ENCODE measurements at regions not wholly inside any gene's neighbourhood (a gene's known extent, or its start where the extent isn't known, plus 50 kb on each side); places are given as distances from the start of the nearest gene placed in this dataset.

DNA sequence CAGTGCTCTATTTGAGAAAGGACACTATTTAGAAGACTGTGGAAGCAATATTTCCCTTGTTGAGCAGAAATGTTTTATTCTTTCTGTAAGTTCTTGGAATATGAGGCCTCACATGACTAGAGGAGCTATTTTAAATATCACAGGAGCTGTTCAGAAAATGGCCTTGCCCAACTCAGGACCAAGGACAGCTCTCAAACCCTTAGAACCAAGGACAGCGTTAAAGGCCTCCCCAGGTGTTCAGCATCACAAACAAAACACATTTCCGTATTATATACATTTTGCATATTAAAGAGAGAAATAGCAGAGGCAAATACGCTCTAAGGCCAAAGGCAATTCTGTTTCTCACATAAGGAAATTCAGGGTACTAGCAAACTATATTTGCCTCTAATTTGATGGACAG is 631.4 kb downstream of the CDH26 start:
- no peaks in the 10 kb centered on the region for H3K27me3 ChIP-seq
- H3K27ac ChIP-seq, result no peak overlapping the region
- no peaks in the 10 kb centered on the region for H3K4me1 ChIP-seq (ENCODE audit: control insufficient read depth in 1 of 2, insufficient read depth in 1 of 2, low read depth in 1 of 2, low read length in 1 of 2)
- no peaks in the 10 kb centered on the region for H3K9me3 ChIP-seq
- H3K4me3 ChIP-seq (ENCODE audit: low read depth in 1 of 2, low read length in 1 of 2), result no peak overlapping the region
- TF ChIP-seq, protein P1, sequence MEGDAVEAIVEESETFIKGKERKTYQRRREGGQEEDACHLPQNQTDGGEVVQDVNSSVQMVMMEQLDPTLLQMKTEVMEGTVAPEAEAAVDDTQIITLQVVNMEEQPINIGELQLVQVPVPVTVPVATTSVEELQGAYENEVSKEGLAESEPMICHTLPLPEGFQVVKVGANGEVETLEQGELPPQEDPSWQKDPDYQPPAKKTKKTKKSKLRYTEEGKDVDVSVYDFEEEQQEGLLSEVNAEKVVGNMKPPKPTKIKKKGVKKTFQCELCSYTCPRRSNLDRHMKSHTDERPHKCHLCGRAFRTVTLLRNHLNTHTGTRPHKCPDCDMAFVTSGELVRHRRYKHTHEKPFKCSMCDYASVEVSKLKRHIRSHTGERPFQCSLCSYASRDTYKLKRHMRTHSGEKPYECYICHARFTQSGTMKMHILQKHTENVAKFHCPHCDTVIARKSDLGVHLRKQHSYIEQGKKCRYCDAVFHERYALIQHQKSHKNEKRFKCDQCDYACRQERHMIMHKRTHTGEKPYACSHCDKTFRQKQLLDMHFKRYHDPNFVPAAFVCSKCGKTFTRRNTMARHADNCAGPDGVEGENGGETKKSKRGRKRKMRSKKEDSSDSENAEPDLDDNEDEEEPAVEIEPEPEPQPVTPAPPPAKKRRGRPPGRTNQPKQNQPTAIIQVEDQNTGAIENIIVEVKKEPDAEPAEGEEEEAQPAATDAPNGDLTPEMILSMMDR (IDR thresholded peaks at IDR 0.05), result no peak
- no peaks in the 10 kb centered on the region for H3K36me3 ChIP-seq

DNA sequence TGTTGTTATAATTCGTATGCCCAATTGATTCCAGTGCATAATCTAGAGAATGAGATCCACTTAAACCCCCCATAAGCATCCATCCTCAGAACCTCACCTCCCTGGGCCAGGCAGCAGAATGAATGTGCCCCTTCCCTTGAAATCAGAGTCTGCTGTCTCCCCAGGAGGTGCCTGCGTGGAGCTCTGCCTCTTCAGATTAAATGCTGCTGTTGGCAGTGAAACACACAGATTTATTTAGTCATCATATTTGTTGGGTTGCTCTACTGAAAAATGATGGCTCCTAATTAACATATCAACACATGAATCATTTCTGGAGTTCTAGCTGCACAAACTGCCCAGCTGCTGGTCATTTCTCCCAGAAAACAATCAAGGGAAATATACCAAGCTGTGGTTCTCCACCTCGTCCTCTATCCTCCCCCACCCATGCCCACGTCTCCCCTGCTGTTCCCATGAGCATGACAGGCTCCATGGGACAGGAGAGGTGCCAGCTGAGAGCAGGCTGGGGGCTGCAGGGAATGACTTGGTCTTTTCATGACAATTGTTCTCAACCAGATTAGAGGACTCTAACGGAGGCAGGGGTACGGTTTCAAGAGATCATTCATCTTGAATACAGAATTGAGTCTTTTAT is 633.1 kb downstream of the CDH26 start:
- Histone ChIP-seq H3K4me1 (ENCODE audit: control insufficient read depth in 1 of 2, insufficient read depth in 1 of 2, low read depth in 1 of 2, low read length in 1 of 2) (no peaks in the 10 kb centered on the region), H3K36me3 (no peaks in the 10 kb centered on the region), H3K27ac (no peak overlapping the region), H3K27me3 (no peaks in the 10 kb centered on the region), H3K9me3 (no peaks in the 10 kb centered on the region), H3K4me3 (ENCODE audit: low read depth in 1 of 2, low read length in 1 of 2) (no peak overlapping the region)
- TF ChIP-seq, protein P1 (IDR thresholded peaks at IDR 0.05), result no peak

DNA sequence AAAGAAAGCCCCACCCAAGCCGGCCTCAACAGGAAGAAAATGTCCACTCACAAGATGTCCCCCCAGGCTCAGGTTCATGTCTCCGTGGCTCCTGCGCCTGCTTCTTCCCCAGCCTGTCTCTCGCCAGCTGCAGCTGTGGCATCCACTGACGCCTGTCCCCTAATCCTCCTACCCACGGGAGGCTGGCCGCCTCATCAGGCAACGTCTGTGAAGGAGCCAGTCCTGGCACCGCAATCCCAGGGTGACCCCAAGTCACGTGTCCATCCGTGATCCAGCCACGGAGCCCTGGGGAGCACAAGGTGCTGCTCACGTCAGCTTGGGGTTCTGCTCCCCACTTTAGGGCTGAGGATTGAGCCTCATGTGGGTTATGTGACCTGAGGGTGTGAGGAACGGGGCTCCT is 640.3 kb downstream of the CDH26 start:
- H3K27ac ChIP-seq, result no peak overlapping the region
- no peaks in the 10 kb centered on the region for H3K9me3 ChIP-seq
- no peaks in the 10 kb centered on the region for H3K27me3 ChIP-seq
- TF ChIP-seq, protein P1 (IDR thresholded peaks at IDR 0.05), result no peak
- no peaks in the 10 kb centered on the region for H3K36me3 ChIP-seq
- H3K4me3 ChIP-seq (ENCODE audit: low read depth in 1 of 2, low read length in 1 of 2), result no peak overlapping the region
- no peaks in the 10 kb centered on the region for H3K4me1 ChIP-seq (ENCODE audit: control insufficient read depth in 1 of 2, insufficient read depth in 1 of 2, low read depth in 1 of 2, low read length in 1 of 2)

DNA sequence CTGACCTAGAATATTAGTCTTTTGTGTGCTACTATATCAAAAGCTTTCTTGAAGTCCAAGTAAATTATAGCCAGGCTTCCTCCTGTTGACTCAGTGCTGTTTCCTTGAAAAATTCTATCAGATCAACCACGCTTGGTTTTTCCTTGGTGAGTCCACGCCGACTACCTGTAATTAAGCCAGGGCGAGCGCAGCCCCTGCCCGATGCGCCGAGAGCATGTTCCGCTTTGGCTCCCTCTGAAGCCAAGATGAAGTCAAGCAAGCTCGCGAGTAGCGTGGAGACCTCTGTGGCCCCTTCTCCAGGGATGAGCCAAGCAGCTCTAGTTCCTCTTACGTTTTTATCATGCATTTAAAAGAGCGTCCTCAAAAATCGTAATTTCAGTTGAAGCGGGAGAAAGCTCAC is 641.2 kb downstream of the CDH26 start:
- H3K27ac ChIP-seq, result no peak overlapping the region
- H3K27me3 ChIP-seq, result no peaks in the 10 kb centered on the region
- no peak overlapping the region for H3K4me3 ChIP-seq (ENCODE audit: low read depth in 1 of 2, low read length in 1 of 2)
- H3K36me3 ChIP-seq, result no peaks in the 10 kb centered on the region
- no peaks in the 10 kb centered on the region for H3K4me1 ChIP-seq (ENCODE audit: control insufficient read depth in 1 of 2, insufficient read depth in 1 of 2, low read depth in 1 of 2, low read length in 1 of 2)
- TF ChIP-seq, protein P1 (IDR thresholded peaks at IDR 0.05), result no peak
- H3K9me3 ChIP-seq, result no peaks in the 10 kb centered on the region

GRCh38 chr20:60600036-60600435 is 641.8 kb downstream of the CDH26 start:
- TF ChIP-seq, protein P1 (IDR thresholded peaks at IDR 0.05), result no peak
- no peak overlapping the region for H3K27ac ChIP-seq
- no peaks in the 10 kb centered on the region for H3K36me3 ChIP-seq
- no peaks in the 10 kb centered on the region for H3K4me1 ChIP-seq (ENCODE audit: control insufficient read depth in 1 of 2, insufficient read depth in 1 of 2, low read depth in 1 of 2, low read length in 1 of 2)
- H3K4me3 ChIP-seq (ENCODE audit: low read depth in 1 of 2, low read length in 1 of 2), result no peak overlapping the region
- H3K27me3 ChIP-seq, result peaks cover 2% of the 10 kb centered on the region
- H3K9me3 ChIP-seq, result no peaks in the 10 kb centered on the region

- H3K27me3 ChIP-seq, result no peaks in the 10 kb centered on the region
- H3K27ac ChIP-seq, result no peak overlapping the region
- no peaks in the 10 kb centered on the region for H3K36me3 ChIP-seq
- no peak overlapping the region for H3K4me3 ChIP-seq (ENCODE audit: low read depth in 1 of 2, low read length in 1 of 2)
- TF ChIP-seq, protein P1 (IDR thresholded peaks at IDR 0.05), result no peak
- no peaks in the 10 kb centered on the region for H3K4me1 ChIP-seq (ENCODE audit: control insufficient read depth in 1 of 2, insufficient read depth in 1 of 2, low read depth in 1 of 2, low read length in 1 of 2)
- H3K9me3 ChIP-seq, result no peaks in the 10 kb centered on the region
Measured at GRCh38 chr20:60624066-60624465, 628.0 kb upstream of the CDH4 start.
